ENCODE measurements at regions not wholly inside any gene's neighbourhood (a gene's known extent, or its start where the extent isn't known, plus 50 kb on each side); places are given as distances from the start of the nearest gene placed in this dataset.

DNA sequence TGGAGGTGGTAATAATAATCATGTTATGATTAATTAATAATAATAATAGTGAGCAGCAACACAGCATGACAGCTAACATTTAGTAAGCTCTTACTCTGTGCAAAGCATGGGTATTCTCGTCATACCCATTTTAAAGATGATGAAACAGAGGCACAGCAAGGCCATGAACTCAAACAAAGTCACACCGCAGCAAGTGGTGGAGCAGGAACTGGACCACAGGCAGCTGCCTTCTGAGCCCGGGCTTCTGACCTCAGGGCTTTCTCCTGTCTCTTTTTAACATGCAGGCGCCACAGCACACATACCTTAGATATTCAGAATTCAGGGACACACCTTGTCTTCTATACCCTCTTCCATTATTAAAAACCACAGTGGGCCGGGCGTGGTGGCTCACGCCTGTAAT lies 50.7 kb upstream of the SPATA12 start:
- no peak for TF ChIP-seq GABPA (IDR thresholded peaks at IDR 0.05; ENCODE audit: low read depth)
- TF ChIP-seq, protein P1, sequence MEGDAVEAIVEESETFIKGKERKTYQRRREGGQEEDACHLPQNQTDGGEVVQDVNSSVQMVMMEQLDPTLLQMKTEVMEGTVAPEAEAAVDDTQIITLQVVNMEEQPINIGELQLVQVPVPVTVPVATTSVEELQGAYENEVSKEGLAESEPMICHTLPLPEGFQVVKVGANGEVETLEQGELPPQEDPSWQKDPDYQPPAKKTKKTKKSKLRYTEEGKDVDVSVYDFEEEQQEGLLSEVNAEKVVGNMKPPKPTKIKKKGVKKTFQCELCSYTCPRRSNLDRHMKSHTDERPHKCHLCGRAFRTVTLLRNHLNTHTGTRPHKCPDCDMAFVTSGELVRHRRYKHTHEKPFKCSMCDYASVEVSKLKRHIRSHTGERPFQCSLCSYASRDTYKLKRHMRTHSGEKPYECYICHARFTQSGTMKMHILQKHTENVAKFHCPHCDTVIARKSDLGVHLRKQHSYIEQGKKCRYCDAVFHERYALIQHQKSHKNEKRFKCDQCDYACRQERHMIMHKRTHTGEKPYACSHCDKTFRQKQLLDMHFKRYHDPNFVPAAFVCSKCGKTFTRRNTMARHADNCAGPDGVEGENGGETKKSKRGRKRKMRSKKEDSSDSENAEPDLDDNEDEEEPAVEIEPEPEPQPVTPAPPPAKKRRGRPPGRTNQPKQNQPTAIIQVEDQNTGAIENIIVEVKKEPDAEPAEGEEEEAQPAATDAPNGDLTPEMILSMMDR (IDR thresholded peaks at IDR 0.05; ENCODE audit: insufficient read depth, low read length), result no peak
- Histone ChIP-seq H3K27ac (replicated peaks) (no peak overlapping the region), H3K4me3 (replicated peaks; ENCODE audit: insufficient read depth, low read length) (no peak overlapping the region), H3K27me3 (ENCODE audit: insufficient read depth, poor library complexity, severe bottlenecking) (no peaks in the 10 kb centered on the region)
- DNase-seq (ENCODE audit: low read depth in 1 of 2, low spot score in 1 of 2), result no peak

DNA sequence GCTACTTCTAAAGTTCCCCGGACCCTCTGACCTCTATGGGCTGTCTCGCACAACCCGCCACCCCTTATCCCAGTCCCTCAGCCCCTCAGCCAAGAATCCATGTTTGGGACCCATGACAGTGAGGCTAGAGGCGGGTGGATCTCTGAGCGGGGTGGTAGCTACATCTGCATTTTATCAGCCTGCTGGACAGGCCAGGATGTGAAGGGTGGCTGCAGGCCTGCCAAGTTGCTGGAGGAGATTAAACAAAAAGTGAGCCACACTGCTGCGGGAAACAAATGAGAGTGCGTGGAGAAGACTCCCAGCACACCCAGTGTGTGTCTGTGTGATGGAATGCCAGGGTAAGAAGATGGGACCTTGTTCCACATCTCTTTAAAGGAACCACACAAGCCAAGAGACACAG lies 51.1 kb upstream of the SPATA12 start:
- H3K4me3 ChIP-seq (replicated peaks; ENCODE audit: insufficient read depth, low read length), result no peak overlapping the region
- no peaks in the 10 kb centered on the region for H3K27me3 ChIP-seq (ENCODE audit: insufficient read depth, poor library complexity, severe bottlenecking)
- DNase-seq (ENCODE audit: low read depth in 1 of 2, low spot score in 1 of 2), result no peak
- TF ChIP-seq, protein P1 (IDR thresholded peaks at IDR 0.05; ENCODE audit: insufficient read depth, low read length), result no peak
- TF ChIP-seq POLR2AphosphoS5 (IDR thresholded peaks at IDR 0.05; ENCODE audit: low read depth) (no peak), REST (IDR thresholded peaks at IDR 0.05; ENCODE audit: insufficient replicate concordance, low read depth) (no peak), SPI1 (IDR thresholded peaks at IDR 0.05; ENCODE audit: borderline replicate concordance, low read depth) (no peak), GABPA (IDR thresholded peaks at IDR 0.05; ENCODE audit: low read depth) (no peak)
- no peak overlapping the region for H3K27ac ChIP-seq (replicated peaks)

DNA sequence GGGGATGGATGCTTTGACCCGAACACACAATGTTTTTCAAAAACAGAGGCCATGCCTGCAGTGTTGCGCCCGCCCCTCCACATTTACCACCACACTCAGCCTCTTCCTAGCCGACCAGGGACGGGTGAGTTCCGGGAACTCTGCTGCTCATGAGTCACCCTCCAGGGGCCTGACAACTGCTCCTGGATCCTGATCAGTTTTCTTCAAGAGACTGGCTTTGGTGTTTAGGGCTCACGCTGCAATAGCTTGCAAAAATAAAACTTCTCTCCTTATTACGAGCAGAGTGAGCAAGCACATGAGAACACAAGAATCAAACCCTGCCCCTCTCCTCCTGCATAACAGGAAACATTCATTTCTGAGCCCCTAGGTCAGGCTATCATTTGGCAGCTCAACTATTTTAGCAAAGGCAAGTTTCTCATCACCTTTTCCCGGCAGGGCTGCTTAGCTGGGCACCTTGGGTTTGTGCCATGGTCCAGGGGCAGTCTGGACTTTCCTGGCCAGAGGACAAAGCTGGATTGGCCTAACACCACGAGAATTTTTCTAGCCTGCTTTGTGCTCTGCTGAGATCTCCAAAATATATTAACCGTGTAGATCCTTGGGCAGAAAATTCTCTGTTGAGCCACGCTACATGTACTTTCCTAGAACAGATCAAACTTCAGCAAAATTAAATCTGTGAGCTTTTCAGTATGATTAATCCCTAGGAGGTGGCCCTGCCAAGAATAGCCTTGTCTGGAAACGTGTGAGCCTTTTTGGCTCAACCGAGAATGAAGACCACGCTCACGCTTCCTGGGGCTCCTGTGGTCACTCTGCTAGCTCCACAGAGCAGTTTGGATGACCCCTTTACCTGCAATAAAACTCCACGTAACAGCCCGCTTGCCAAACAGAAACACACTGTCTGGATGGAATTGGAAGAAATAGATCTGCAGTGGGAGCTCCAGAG lies 52.7 kb upstream of the SPATA12 start:
- Histone ChIP-seq H3K27ac (replicated peaks) (no peak overlapping the region), H3K27me3 (ENCODE audit: insufficient read depth, poor library complexity, severe bottlenecking) (no peaks in the 10 kb centered on the region), H3K4me3 (replicated peaks; ENCODE audit: insufficient read depth, low read length) (no peak overlapping the region)
- DNase-seq (ENCODE audit: low read depth in 1 of 2, low spot score in 1 of 2), result no peak
- no peak for TF ChIP-seq POLR2AphosphoS5 (IDR thresholded peaks at IDR 0.05; ENCODE audit: low read depth)
- TF ChIP-seq, protein P1 (IDR thresholded peaks at IDR 0.05; ENCODE audit: insufficient read depth, low read length), result no peak
- no peak for TF ChIP-seq REST (IDR thresholded peaks at IDR 0.05; ENCODE audit: insufficient replicate concordance, low read depth)

Measured in HL-60 (cell line).